ENCODE measurements at regions not wholly inside any gene's neighbourhood (a gene's known extent, or its start where the extent isn't known, plus 50 kb on each side); places are given as distances from the start of the nearest gene placed in this dataset.
"Not testable (repeated sequence)": the region's sequence is repeated elsewhere in the genome, so short reads cannot be mapped to it uniquely, and the experiment has no call there.

GRCh38 chr6:8165008-8165407 is 62.7 kb upstream of the EEF1E1 start:
- H4K20me1 ChIP-seq (replicated peaks; ENCODE audit: insufficient read depth); H3F3A ChIP-seq (replicated peaks; ENCODE audit: low read depth); H3K27ac ChIP-seq (ENCODE audit: low read depth); H2AFZ ChIP-seq; H3K36me3 Mint-ChIP-seq (ENCODE audit: low read depth); H3K4me3 Mint-ChIP-seq; DNase-seq (ENCODE audit: low spot score); H3K36me3 ChIP-seq (ENCODE audit: insufficient read depth); H3K9me2 ChIP-seq (ENCODE audit: insufficient read depth); H3K4me3 ChIP-seq; H3K27ac Mint-ChIP-seq; H3K4me2 ChIP-seq; H3K79me2 ChIP-seq (replicated peaks; ENCODE audit: insufficient read depth); H3K4me1 Mint-ChIP-seq; H3K4me1 ChIP-seq (ENCODE audit: insufficient read depth); H3K27me3 ChIP-seq (ENCODE audit: insufficient read depth); ATAC-seq; H3K27me3 Mint-ChIP-seq (ENCODE audit: insufficient read depth, low read depth, poor library complexity): not testable (repeated sequence)
- peaks cover 12% of the 10 kb centered on the region; the same call in 2 of the 3 replicates for H3K9me3 Mint-ChIP-seq

- not testable (repeated sequence) for H3K27ac ChIP-seq (ENCODE audit: low read depth); H3K4me3 Mint-ChIP-seq; H3K9me2 ChIP-seq (ENCODE audit: insufficient read depth); H3K4me3 ChIP-seq; H3K4me2 ChIP-seq; H3K27me3 Mint-ChIP-seq (ENCODE audit: insufficient read depth, low read depth, poor library complexity); H3K79me2 ChIP-seq (replicated peaks; ENCODE audit: insufficient read depth); H3F3A ChIP-seq (replicated peaks; ENCODE audit: low read depth); H3K36me3 ChIP-seq (ENCODE audit: insufficient read depth); H3K36me3 Mint-ChIP-seq (ENCODE audit: low read depth); H3K27me3 ChIP-seq (ENCODE audit: insufficient read depth); H3K27ac Mint-ChIP-seq; H3K4me1 Mint-ChIP-seq; ATAC-seq; H3K4me1 ChIP-seq (ENCODE audit: insufficient read depth); DNase-seq (ENCODE audit: low spot score); H4K20me1 ChIP-seq (replicated peaks; ENCODE audit: insufficient read depth); H2AFZ ChIP-seq
- peaks cover 12% of the 10 kb centered on the region; the same call in 2 of the 3 replicates for H3K9me3 Mint-ChIP-seq
Observed at GRCh38 chr6:8164281-8164680, 61.9 kb upstream of the EEF1E1 start.

GRCh38 chr6:8159966-8160365 is 57.6 kb upstream of the EEF1E1 start:
- no peaks in the 10 kb centered on the region for H3K36me3 ChIP-seq (ENCODE audit: insufficient read depth)
- peaks cover 11% of the 10 kb centered on the region; the same call in 2 of the 3 replicates for H3K4me1 Mint-ChIP-seq
- no peak overlapping the region for H2AFZ ChIP-seq
- no peak for TF ChIP-seq JUNB (IDR thresholded peaks at IDR 0.05; ENCODE audit: unreplicated experiment)
- no peak overlapping the region for H3K27ac Mint-ChIP-seq
- peaks cover 12% of the 10 kb centered on the region for H3K4me1 ChIP-seq (ENCODE audit: insufficient read depth)
- ATAC-seq (no peak), DNase-seq (ENCODE audit: low spot score) (no peak)
- no peaks in the 10 kb centered on the region; the same call in 2 of the 3 replicates for H3K36me3 Mint-ChIP-seq (ENCODE audit: low read depth)
- no peaks in the 10 kb centered on the region for H3K27me3 ChIP-seq (ENCODE audit: insufficient read depth)
- H3K4me3 ChIP-seq, result no peak overlapping the region
- H4K20me1 ChIP-seq (replicated peaks; ENCODE audit: insufficient read depth), result no peaks in the 10 kb centered on the region
- H3K4me3 Mint-ChIP-seq, result no peak overlapping the region
- H3K9me3 Mint-ChIP-seq, result peaks cover 9% of the 10 kb centered on the region; the same call in 2 of the 3 replicates
- no peaks in the 10 kb centered on the region for H3K79me2 ChIP-seq (replicated peaks; ENCODE audit: insufficient read depth)
- H3K27ac ChIP-seq (ENCODE audit: low read depth), result no peak overlapping the region
- no peaks in the 10 kb centered on the region for H3K9me2 ChIP-seq (ENCODE audit: insufficient read depth)
- no peak overlapping the region for H3K4me2 ChIP-seq
- H3F3A ChIP-seq (replicated peaks; ENCODE audit: low read depth), result no peaks in the 10 kb centered on the region
- H3K27me3 Mint-ChIP-seq (ENCODE audit: insufficient read depth, low read depth, poor library complexity), result peaks cover 3% of the 10 kb centered on the region

- H3K4me1 ChIP-seq (ENCODE audit: insufficient read depth), result peaks cover 16% of the 10 kb centered on the region
- no peaks in the 10 kb centered on the region for H3K9me2 ChIP-seq (ENCODE audit: insufficient read depth)
- ATAC-seq, result no peak
- no peak overlapping the region for H3K27ac ChIP-seq (ENCODE audit: low read depth)
- no peaks in the 10 kb centered on the region for H4K20me1 ChIP-seq (replicated peaks; ENCODE audit: insufficient read depth)
- H3K36me3 ChIP-seq (ENCODE audit: insufficient read depth), result no peaks in the 10 kb centered on the region
- Mint-ChIP-seq H3K36me3 (ENCODE audit: low read depth) (no peaks in the 10 kb centered on the region; the same call in 2 of the 3 replicates), H3K9me3 (peaks cover 9% of the 10 kb centered on the region; the same call in 2 of the 3 replicates), H3K27me3 (ENCODE audit: insufficient read depth, low read depth, poor library complexity) (peaks cover 3% of the 10 kb centered on the region), H3K4me1 (peaks cover 15% of the 10 kb centered on the region; the same call in 2 of the 3 replicates), H3K4me3 (no peak overlapping the region), H3K27ac (no peak overlapping the region)
- no peaks in the 10 kb centered on the region for H3F3A ChIP-seq (replicated peaks; ENCODE audit: low read depth)
- H3K79me2 ChIP-seq (replicated peaks; ENCODE audit: insufficient read depth), result no peaks in the 10 kb centered on the region
- H3K4me3 ChIP-seq, result no peak overlapping the region
- no peaks in the 10 kb centered on the region for H3K27me3 ChIP-seq (ENCODE audit: insufficient read depth)
- no peak for DNase-seq (ENCODE audit: low spot score)
- no peak overlapping the region for H3K4me2 ChIP-seq
- peak overlapping the region; percentile 35; the same call in 1 of the 2 replicates for H2AFZ ChIP-seq
- TF ChIP-seq NANOG (IDR thresholded peaks at IDR 0.05; ENCODE audit: borderline replicate concordance) (no peak), JUNB (IDR thresholded peaks at IDR 0.05; ENCODE audit: unreplicated experiment) (no peak), EZH2phosphoT487 (IDR thresholded peaks at IDR 0.05; ENCODE audit: unreplicated experiment) (no peak), POLR2AphosphoS5 (IDR thresholded peaks at IDR 0.05; ENCODE audit: low read depth) (no peak), ZNF462 (CRISPR knock-in tag; IDR thresholded peaks at IDR 0.05) (no peak), EZH2 (IDR thresholded peaks at IDR 0.05; ENCODE audit: low read depth, unreplicated experiment) (no peak), ZNF114 (CRISPR knock-in tag; IDR thresholded peaks at IDR 0.05) (no peak)
Observed at GRCh38 chr6:8157839-8158238, 55.5 kb upstream of the EEF1E1 start.

Data from GM23338 (cell line).